ENCODE measurements at regions not wholly inside any gene's neighbourhood (a gene's known extent, or its start where the extent isn't known, plus 50 kb on each side); places are given as distances from the start of the nearest gene placed in this dataset.
A peak's percentile ranks its signal among the peaks of the same experiment; 100 is the strongest.

DNA sequence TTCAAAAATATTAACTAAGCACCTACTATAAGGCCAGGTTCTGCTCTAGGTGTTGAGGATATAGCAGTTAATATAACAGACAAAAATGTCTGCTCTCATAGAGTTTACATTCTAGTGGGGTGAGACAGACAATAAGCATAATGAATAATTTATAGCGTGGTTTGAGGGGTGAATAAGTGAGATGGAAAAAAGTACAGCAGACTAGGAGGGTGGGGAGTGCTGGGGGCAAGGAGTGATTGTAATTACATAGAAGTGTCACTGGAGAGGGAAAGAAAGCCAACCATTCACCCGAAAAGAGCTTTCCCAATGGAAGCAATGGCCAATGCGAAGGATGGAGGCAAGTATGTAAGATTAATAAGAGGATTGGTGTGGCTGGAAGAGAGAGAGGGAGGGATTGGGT is 552.9 kb upstream of the KCNMB2 start:
- DNase-seq (ENCODE audit: low read depth), result no peak

DNA sequence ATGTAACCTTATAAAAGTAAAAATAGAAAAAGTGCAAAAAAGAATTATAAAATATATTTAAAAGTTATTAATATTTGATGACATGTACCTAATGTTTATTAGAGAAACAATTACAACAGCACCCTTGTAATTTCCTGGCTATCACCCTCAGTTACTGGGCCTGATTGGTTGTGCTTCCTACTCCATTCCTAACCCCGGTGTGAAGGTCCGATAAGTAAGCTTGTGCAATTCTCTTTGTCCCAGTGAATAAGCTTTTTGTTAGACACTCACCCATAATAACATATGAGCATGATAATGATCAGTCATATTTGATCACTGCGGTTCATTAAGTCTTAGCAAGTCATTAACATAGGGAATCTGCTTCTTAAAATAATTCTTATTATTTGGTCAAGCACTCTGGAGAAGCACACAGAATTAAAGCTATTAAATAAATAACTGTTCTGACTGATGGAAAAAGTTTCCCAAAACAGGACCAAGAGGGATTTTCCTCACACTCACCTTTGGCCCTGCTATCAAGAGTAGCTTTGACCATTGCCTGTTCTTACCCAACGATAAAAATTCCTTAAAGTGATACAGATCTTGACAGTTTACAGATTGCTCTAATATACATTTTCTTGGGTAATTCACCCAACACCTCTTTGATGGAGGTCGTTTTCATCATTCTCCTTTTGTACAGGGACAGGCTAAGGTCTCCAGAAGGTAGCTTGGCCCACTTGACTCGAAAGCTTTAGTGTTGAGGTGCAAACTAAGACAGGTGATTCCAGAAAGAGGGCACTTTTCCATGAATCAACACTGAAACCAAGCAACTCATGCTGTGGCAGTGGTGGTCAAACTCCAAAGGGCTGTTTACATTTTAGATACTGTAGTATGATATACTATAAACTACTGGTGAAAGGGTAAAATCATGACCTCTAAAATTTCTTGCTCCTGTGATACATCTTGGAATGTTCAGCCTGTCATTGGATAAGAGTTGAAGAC is 543.0 kb upstream of the KCNMB2 start:
- no peak for DNase-seq (ENCODE audit: low read depth)

DNA sequence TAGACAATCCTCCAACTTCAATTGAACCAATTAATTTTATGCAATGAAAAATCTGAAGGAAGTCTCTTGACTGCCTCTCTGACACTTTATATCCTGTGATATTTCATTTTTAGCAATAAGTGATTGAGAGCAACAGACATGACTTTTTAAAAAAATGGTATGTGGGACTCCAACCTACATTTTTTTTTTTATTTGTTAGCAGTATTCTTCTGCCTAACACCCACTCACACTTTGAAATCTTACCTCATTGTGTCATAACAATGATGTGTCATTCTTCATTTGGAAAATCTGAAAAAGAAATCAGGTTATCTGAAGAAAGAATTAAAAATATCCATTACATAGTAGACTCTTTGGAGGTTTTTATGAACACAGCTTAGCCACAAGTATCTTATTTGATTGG is 541.3 kb upstream of the KCNMB2 start:
- DNase-seq (ENCODE audit: low read depth), result no peak

DNA sequence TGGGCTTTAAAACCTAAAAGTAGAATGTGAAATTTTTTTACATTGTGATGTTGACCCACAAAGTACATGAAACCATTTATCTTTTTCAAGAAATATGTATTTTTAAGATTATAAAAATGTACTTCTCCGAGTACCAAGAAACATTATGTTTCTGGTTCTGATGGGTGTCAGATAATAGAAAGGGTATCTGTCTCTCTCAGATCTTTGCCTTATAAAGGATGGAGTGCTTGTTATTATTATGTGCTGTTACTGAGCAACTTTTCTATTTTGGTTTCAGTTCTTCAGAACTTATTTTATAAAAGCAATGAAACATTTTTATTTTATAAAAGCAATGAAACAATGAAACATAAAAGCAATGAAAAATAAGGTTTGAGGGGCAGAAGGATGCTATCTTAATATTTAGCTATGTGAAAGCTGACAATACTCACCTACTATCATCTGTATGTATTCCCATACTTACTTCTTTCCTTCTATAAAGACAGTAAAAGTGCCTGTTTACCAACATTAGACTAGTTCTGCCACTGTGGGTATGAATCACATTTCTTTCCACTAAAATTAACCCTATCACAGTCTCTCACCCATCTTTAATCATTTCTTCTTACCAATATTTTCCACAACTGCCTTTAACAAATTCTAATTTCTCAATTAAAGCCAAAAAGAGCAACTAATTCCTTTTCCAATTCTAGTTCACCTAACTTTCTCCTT is 540.7 kb upstream of the KCNMB2 start:
- DNase-seq (ENCODE audit: low read depth), result no peak

DNA sequence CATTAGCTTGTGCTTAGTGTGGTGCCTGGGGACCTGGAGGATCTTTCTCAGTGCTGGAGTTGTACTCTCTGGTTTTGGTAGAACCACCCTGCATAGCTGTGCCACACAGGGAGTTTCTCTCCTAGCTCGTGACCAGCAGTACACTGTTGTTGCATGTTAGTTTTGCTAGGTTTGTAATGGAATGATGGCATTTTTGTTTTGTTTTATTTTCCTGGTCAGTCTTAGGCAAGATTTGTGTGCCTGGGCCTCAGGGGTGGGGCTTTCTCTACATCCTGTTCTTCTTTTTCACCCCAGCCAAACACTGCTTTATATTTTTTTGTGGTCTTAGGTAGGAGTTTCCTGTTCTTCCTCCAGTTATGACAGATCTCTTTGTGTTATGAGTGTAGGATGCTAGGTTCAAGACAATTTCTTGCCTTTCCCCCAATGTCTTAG is 534.5 kb upstream of the KCNMB2 start:
- DNase-seq (ENCODE audit: low read depth), result no peak

DNA sequence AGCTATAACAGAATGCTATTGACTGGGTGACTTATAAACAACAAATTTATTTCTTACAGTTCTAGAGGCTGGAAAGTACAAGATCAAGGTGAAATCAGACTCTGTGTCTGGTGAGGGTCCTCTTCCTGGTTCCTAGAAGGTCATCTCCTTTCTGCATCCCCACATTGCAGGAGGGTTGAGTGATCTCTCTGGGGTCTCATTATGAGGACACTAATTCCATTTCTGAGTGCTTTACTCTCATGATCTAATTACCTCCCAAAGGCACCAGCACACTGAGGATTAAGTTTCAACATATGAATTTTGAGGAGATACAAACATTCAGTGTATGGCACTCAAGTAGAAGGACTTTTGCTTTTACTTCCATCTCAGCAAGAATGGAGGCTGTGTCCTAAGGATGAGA is 534.1 kb upstream of the KCNMB2 start:
- DNase-seq (ENCODE audit: low read depth), result no peak

DNA sequence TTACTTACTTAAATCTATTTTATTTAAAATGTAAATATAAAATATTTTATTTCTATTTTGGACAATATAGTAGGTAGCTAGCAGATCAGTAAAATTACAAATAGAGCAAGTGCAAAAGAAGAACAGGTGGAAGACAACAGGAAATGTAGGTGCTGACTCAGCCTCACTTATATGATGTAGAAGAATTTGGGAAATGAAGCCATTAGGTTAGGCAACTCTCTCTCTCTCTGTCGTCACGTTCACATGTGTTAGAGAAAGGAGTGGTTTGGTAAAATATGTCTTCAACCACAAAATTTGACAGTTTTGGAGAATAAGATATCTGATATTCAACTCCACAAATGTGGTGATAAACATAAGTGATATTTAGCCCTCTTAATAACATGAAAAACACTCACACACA is 532.5 kb upstream of the KCNMB2 start:
- DNase-seq (ENCODE audit: low read depth), result peak; percentile 15

DNA sequence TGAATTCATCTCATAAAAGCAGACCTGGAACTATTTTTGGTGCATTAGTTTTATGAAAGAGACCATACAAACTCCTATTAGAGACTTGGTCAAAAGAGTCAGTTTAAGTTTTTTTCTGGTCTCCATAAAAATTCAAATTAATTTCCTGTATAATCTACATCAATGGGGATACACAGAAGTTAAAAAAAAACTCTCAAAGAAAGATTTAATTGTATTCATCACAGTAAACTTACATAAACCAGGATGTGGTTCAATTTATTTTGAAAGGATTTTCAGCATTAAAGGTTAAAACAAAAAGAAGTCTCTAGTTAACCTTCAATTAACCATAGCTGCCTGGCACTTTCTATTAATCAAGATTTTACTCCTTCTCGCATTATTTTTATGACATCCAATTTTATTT is 530.3 kb upstream of the KCNMB2 start:
- no peak for DNase-seq (ENCODE audit: low read depth)

DNA sequence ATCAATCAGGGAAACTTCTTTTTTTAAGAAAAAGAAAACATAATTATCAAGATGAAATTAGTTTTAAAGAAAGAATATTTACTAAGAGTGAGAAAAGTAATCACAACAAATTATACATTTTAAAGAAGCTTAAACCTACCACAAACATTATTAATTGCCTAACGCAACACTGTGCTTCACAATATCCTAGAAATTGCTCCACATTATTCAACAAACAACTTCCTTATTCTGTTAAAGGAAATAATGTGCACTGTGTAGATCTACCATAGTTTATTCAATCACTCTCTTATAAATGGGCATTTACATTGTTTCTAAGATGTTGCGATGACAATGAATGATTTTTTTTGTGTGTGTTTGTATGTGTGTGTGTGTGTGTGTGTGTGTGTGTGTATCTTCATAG is 525.9 kb upstream of the KCNMB2 start:
- no peak for DNase-seq (ENCODE audit: low read depth)

DNA sequence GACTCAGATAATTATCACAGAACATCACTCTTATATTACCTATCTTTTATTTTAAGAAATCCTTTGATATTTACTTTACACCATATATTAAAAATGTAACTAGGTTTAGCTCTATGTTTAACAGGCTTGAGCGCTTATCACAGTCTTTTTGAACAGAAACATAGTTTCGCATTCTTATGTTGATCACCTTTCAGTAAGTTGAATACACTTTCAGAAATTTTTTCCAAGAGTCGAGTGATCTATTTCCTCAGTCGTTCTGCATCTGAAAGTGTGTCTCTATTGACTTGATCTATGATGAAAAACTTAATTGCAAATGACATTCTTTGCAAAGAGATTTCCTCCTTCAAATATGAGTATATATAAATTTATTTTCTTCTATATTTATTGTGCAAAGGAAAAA is 516.6 kb upstream of the KCNMB2 start:
- no peak for DNase-seq (ENCODE audit: low read depth)

DNA sequence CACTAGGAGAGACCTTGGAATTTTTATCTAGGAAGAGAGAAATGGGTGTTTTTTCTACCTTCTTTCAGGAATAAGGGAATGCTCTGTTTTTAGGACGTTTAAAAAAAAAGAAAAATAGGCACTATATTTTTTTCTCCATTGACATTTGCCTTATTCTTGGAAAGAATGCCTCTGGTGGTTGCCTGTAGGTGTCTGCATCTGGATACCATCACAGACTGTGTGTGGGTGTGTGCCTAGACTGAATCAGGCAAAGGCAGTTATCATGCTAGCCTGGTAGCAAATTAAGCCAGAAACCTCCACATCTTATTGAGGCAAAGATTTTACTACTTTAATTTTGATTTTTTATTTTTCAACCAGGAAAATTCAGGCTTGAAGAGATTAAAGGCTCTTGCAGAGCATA is 513.6 kb upstream of the KCNMB2 start:
- no peak for DNase-seq (ENCODE audit: low read depth)

DNA sequence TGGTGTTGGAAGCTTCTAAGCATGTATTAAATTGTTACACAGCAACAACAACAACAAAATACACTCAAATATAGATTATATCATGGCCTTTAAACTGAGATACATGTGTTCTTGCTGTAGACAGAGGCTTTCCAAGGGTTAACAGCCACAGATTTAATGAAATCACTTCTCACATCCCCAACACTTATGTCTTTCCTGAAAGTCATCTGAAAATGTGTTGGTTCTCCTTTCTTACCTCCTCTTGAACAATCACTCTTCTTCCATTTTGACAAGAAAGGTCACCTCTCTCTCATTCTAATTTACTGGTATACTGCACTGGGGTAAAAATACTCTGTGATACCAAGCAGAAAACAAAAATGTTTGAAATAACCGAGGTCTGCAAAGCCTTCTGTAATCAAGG is 507.3 kb upstream of the KCNMB2 start:
- DNase-seq (ENCODE audit: low read depth), result no peak

DNA sequence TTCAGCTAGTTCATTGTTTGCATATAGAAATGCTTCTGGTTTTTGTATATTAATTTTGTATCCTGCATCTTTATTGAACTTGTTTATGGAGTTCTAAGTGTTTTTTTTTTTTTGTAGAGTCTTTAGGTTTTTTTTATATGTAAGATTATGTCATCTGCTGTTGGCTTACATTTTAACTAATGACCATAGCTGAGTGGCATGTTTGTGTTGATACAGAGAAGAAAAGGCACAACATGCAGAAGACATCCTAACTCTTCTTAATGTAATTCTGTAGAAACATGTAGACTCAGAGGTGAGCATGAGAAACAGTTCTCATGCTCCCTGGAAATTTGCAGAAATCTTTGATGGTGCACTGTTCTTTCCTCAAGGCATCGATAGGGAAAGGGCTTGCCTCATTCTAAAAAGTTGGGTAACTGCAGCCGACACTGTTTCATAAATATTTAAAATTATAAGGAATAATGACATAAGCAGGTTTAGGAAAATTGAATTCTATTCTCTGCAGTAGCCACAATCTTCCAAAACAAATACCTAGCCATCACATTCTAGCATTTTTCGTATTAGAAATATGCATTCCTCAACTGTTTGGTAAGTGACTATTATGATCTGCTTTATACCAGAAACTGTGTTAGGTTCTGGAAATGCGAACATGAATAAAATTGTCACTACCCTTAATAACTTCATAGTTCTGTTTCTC is 499.6 kb upstream of the KCNMB2 start:
- no peak for DNase-seq (ENCODE audit: low read depth)

DNA sequence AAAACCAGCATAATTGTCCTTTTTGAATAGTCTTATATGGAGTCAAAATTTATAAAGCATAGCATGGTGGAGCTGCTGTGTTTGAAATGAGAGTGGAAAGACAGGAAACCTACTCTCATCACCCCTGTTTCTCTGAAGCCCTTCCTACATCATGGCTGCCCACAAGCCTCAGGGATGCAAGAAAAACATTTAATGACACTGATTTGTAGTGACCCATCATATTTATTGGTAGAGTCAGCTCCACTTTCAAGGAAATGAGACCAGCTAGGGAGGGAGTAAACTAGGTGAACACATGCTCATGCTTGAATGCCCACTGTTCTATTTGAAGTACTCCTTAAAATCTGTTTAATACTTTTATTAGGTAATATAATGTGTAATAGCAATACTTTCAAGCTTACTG is 494.3 kb upstream of the KCNMB2 start:
- no peak for DNase-seq (ENCODE audit: low read depth)

DNA sequence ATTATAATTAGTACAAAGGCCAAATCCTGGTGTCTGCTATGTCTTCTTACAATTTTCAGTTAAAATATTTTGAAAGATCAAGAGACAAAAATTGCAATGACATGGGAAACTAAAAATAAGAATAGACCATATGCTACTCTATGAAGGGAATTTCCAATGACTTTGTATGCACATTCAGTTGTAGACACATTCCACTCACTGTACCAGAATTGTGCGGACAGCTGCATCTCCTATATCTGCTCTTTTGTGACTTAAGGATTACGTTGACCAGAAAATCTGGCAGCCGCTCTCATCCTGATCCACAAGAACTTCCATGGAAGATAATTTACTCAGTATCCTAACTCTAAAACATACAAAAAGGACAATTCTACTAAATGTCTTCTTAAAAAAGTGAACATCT is 493.9 kb upstream of the KCNMB2 start:
- no peak for DNase-seq (ENCODE audit: low read depth)

DNA sequence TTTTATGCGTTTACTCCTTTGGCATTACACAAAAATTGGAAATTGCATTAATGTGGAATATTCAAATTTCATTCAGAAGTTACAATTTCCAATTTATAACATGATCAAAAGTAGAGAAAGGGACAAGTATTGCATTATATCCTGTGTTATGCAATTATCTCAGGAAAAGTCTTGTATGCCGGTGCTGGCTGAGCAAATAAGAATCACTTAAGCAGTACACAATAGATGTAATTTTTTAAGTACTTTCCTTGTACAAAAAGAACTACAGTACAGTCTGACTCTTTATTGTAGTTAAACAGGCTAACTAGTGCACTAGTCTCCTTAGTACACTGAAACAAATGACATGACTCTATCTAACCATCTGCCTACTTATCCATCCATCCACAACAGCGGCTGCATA is 493.2 kb upstream of the KCNMB2 start:
- DNase-seq (ENCODE audit: low read depth), result no peak

DNA sequence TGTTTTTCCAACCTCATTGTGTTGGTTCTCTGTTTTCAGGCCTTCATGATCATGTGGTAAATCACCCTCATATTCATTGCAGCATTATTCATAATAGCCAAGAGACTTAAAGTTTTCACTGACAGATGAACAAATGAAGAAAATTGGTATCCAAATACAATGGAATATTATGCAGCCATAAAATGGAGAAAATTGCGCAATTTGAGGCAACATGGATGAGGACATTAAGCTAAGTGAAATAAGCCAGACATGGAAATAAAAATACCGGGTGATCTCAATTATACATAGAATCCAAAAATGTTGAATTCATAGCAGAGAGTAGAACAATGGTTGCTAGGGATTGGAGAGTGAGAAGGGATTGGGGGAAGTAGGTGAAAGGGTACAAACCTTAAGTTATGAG is 491.9 kb upstream of the KCNMB2 start:
- DNase-seq (ENCODE audit: low read depth), result no peak

DNA sequence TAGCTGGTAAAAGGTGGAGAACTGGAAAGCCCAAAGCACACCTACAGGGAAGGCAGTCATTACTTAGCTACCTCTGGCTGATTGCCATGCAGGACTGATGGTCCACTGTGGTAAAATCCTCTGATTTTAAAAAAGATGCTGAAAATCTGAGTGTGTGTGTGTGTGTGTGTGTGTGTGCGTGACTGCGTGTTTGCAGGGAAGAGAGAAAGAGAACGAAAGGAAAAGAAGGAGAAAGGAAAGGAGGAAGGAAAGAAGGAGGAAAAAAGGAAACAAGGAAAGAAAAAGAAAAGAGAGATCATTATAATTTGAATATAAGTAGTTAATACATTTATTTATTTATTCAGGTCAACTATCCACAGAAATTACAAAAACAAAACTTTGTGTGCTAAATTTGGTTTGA is 488.7 kb upstream of the KCNMB2 start:
- DNase-seq (ENCODE audit: low read depth), result no peak

DNA sequence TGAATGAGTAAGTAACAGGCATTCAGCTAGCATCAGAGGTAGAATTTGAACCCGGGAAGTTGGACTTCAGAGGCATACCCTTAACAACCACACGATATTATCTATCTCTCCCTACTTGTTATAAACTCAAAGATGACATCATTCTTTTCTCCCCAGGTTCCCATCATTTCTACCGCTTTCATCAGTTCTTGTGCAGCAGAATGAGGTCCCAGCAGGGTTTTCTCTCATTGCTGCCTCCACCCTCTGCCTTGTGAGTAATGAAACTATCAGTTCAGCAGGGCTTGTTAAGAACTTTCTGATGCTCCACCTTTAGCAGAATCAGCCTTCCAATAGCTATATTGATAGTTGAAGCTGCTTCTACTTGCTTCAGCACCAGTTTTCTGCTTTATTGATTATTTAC is 487.5 kb upstream of the KCNMB2 start:
- no peak for DNase-seq (ENCODE audit: low read depth)

DNA sequence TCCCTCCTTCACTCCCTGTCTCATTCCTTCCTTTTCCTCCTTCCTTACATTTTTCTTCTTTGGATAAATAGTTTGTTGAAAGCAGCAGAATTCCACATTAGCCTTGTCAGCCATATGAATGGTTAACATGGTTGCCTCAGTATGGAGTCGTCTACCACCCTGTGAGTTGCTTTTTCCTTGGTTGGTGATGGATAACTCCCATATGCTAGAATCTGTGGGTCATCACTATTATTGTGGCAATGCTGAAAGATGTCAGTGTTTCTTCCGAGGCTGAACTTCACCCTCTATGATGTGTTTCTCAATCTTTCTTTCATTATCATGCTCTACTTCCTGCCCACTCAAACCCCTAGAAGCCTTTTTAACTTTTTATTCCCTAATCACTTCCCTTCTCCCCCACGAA is 481.8 kb upstream of the KCNMB2 start:
- no peak for DNase-seq (ENCODE audit: low read depth)

DNA sequence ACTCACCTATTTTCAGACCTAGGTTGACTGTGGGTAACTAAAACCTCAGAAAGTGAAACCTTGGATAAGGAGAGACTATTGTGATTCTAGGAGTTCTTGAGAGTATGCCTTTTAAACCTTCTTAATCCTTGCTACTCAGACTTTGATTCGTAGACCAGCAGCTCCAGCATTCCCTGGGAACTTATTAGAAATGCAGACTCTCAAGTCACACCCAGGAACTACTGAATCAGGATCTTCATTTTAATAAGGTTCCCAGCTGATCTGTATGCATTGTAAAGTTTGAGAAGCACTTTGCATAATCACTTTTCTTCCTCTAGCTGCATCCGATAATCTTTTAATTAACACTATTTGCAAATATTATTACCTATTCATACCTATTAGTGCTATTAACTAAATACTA is 480.3 kb upstream of the KCNMB2 start:
- DNase-seq (ENCODE audit: low read depth), result no peak

DNA sequence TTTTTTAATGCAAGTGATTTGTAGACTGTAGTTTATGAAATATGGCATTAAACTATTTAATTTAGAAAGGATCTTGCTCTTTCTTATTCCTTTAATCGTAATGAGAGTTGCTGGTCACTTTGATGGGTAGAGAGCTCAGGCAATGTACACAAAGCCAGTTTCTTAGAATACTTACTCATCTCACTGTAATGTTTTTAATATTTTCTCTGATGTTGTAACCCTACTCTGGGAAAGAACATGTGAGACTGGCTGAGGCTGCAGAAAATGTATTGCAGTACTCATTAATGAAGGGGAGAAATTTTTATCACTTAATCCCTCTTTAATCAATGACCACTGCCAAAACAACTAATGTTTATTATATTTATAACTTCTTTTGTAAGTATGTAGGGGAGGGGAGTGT is 479.4 kb upstream of the KCNMB2 start:
- DNase-seq (ENCODE audit: low read depth), result no peak

DNA sequence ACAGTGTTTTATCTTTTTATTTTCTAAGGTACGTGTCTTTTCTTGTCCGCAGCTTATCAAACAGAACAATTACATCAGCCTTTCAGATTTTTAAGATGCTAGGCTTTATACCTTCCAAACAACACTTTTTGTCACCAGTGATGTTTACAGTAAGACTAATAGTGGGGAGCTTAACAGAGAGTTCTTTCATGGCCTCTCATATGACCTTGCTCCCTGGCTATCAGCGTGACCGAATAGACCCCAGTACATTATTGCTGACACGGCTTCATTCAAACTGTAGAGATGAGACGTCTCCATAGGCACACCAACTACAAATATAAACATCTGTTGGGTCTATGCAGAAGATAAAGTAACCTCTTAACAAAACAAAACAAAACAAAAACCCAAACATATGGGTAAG is 477.6 kb upstream of the KCNMB2 start:
- no peak for DNase-seq (ENCODE audit: low read depth)
